ENCODE measurements at regions not wholly inside any gene's neighbourhood (a gene's known extent, or its start where the extent isn't known, plus 50 kb on each side); places are given as distances from the start of the nearest gene placed in this dataset.
"Not testable (repeated sequence)": the region's sequence is repeated elsewhere in the genome, so short reads cannot be mapped to it uniquely, and the experiment has no call there.

- DNase-seq (ENCODE audit: low read depth in 1 of 2, low spot score in 1 of 2), result no peak
Measured at GRCh38 chr2:8545695-8546611, 135.9 kb upstream of the ID2 start.

GRCh38 chr2:8546612-8547283 is 135.1 kb upstream of the ID2 start:
- DNase-seq (ENCODE audit: low read depth in 1 of 2, low spot score in 1 of 2), result no peak

- DNase-seq (ENCODE audit: low read depth in 1 of 2, low spot score in 1 of 2), result no peak
Measured at GRCh38 chr2:8547284-8548064, 134.4 kb upstream of the ID2 start.

GRCh38 chr2:8548065-8548618 is 133.7 kb upstream of the ID2 start:
- no peak for DNase-seq (ENCODE audit: low read depth in 1 of 2, low spot score in 1 of 2)

- DNase-seq (ENCODE audit: low read depth in 1 of 2, low spot score in 1 of 2), result no peak
Measured at GRCh38 chr2:8548619-8549150, 133.2 kb upstream of the ID2 start.

DNA sequence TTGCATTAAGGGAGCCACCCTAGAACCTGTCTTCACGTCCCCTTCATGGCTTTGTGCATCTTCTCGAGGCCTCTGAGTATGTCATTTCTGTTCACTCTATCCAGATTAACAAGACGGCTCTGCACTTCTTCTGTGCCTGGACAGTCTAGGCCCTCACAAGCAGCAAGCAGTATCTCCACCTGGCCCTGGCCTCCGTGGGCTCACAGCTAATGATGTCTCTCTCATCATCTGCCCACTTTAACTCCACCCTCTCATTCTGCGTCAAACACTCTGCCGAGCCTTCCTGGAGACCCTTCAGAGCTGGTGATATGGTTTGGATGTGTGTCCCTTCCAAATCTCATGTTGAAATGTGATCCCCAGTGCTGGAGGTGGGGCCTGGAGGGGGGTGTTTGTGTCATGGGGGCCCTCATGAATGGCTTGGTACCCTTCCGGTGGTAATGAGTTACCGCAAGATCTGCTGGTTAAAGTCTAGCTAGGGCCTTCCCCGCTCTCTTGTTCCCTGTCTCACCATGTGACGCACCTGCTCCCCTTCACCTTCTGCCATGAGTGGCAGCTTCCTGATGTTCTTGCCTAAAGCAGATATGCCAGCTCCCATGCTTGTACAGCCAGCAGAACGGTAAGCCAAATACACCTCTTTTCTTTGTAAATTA is 132.5 kb upstream of the ID2 start:
- no peak for DNase-seq (ENCODE audit: low read depth in 1 of 2, low spot score in 1 of 2)

- no peak for DNase-seq (ENCODE audit: low read depth in 1 of 2, low spot score in 1 of 2)
Measured at GRCh38 chr2:8549942-8550341, 131.9 kb upstream of the ID2 start.

DNA sequence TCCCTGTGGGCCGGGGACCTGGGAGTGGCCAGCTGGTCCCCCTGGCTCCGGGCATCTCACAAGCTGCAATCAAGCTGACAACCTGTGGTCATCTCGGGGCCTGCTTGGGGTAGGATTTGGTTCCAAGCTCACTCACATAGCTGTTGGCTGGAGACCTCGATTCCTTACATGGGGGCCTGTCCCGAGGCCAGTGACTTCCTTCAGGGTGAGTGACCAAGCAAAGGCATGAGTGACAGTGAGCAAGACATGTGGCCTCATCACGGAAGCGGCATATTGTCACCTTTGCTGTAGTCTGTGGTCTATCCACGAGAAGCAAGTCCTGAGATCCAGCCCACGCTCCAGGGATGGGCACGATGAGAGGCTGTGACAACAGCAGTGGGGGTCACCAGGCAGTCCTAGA is 131.4 kb upstream of the ID2 start:
- no peak for DNase-seq (ENCODE audit: low read depth in 1 of 2, low spot score in 1 of 2)

DNA sequence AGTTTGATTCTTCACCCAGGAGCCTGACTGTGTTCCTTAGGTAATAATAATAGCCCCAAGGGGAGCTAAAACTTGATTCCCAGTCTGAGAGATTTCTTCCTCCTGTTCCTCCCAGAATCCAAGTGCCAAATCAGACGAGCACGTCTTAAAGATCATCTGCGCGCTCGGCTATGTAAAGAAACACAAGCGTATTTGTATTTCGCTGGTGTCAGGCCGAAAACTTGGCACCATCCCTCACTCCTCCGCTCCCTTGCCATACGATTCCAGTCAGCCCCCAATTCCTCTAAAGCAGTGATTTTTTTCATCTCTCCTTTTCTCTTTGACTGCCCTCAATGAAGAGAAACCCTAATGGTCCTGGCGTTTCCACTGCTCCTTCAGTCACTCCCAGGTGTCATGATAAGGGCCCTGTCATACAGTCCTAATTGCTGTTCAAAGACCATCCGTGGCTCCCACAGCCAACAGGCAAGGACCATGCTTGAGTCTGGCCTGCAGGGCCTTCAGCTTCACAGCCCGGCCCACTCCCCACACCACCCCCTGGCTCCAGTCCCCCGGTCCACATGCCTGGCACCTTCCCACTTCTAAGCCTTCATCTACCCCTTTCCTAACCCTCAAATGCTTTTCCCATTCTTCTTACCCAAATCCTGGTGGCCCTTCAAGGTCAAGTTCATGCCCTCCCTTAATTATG is 130.8 kb upstream of the ID2 start:
- DNase-seq (ENCODE audit: low read depth in 1 of 2, low spot score in 1 of 2), result no peak

DNA sequence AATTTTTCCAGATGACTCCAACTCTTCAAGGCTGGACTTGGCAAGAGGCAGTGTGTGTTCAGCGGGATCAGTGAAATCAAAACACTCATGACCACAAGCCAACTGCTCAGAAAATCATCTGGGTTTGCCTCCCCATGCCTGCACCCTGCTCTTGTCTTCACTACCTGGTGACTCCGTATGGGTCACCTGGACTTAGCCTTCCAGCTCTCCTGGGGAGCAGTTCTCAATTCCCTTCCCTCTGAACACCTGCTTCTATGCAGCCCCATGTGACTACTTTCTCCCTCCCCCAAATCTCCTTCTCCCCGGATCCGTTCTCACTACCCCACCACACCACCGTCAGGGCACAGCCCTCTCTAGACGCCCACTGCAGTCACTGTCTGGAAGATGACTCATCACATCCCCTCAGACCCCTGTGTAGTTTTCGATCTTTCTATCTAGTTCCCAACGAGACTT is 130.2 kb upstream of the ID2 start:
- no peak for DNase-seq (ENCODE audit: low read depth in 1 of 2, low spot score in 1 of 2)

GRCh38 chr2:8552293-8552801 is 129.5 kb upstream of the ID2 start:
- no peak for DNase-seq (ENCODE audit: low read depth in 1 of 2, low spot score in 1 of 2)

GRCh38 chr2:8553643-8554042 is 128.2 kb upstream of the ID2 start:
- DNase-seq (ENCODE audit: low read depth in 1 of 2, low spot score in 1 of 2), result no peak

- DNase-seq (ENCODE audit: low read depth in 1 of 2, low spot score in 1 of 2), result no peak
Measured at GRCh38 chr2:8554296-8554806, 127.5 kb upstream of the ID2 start.

- no peak for DNase-seq (ENCODE audit: low read depth in 1 of 2, low spot score in 1 of 2)
Measured at GRCh38 chr2:8555543-8555942, 126.3 kb upstream of the ID2 start.

DNA sequence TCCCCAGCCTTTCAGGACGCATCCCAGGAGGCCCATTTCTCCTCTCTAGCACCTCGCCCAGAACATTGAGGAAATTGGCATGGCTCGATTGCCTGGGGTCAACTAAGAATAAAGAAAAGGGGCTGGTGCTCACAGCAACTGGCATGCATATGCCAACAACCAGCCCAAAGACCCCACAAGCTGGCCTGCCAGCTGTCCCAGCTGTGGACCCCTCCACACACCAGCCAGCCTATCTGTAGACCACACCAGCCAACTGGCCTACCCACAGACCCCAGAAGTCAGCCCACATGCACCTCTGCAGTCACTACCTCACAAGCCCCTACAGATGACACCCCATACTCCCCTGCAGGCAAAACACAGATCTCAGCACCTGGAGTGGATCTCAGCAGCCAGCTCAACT is 123.8 kb upstream of the ID2 start:
- DNase-seq (ENCODE audit: low read depth in 1 of 2, low spot score in 1 of 2), result no peak

GRCh38 chr2:8558956-8559355 is 122.9 kb upstream of the ID2 start:
- DNase-seq (ENCODE audit: low read depth in 1 of 2, low spot score in 1 of 2), result no peak

GRCh38 chr2:8559805-8560204 is 122.1 kb upstream of the ID2 start:
- DNase-seq (ENCODE audit: low read depth in 1 of 2, low spot score in 1 of 2), result no peak

DNA sequence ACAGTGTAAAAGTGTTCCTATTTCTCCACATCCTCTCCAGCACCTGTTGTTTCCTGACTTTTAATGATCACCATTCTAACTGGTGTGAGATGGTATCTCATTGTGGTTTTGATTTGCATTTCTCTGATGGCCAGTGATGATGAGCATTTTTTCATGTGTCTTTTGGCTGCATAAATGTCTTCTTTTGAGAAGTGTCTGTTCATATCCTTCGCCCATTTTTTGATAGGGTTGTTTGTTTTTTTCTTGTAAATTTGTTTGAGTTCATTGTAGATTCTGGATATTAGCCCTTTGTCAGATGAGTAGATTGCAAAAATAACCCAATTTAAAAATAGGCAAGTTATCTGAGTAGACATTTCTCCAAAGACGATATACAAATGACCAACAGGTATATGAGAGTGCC is 120.2 kb upstream of the ID2 start:
- DNase-seq (ENCODE audit: low read depth in 1 of 2, low spot score in 1 of 2), result not testable (repeated sequence)

DNA sequence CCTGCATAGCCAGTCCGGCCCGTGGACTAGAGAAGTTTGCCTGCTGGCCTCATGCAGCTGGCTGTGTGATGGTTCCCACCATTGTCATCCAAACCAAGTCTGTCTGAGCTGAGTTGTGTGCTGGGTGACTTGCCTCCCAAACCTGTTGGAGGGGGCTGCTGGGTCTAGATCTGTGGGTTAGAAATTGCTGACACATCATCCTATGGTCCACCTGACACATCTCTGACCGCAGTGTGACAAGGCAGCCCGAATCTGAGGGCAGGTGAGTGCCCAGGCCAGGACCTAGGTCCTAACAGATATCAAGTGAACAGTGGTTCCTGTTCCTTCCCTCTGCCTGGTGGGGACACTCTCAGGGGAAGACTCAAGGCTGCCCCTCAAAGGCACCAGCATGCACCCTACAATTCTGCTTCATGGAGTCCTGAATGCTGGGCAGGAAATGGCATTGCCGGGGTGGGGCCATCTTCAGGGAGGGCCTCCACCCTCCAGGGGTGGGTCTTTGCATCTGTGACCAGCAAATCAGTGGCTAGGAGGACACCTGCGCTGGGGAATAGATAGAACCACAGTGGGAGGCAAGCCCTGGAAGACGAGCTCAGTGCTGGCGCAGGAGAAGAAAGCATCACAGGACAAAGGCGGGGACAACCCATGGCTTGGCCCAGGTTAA is 117.9 kb upstream of the ID2 start:
- DNase-seq (ENCODE audit: low read depth in 1 of 2, low spot score in 1 of 2), result no peak
